ENCODE measurements at regions not wholly inside any gene's neighbourhood (a gene's known extent, or its start where the extent isn't known, plus 50 kb on each side); places are given as distances from the start of the nearest gene placed in this dataset.
"Not testable (repeated sequence)": the region's sequence is repeated elsewhere in the genome, so short reads cannot be mapped to it uniquely, and the experiment has no call there.

- no peak for DNase-seq
Observed at GRCh38 chr4:18192901-18193300, 171.3 kb upstream of the LCORL start.

- peak in 1 of 2 experiments; percentile 10 for DNase-seq
Observed at GRCh38 chr4:18185491-18185890, 163.9 kb upstream of the LCORL start.

- DNase-seq, result no peak
Observed at GRCh38 chr4:18180892-18181291, 159.3 kb upstream of the LCORL start.

GRCh38 chr4:18180122-18180521 is 158.6 kb upstream of the LCORL start:
- no peak for DNase-seq

- DNase-seq, result no peak
Observed at GRCh38 chr4:18171896-18172295, 150.3 kb upstream of the LCORL start.

- DNase-seq, result no peak
Observed at GRCh38 chr4:18167831-18168230, 146.3 kb upstream of the LCORL start.

GRCh38 chr4:18166925-18167324 is 145.4 kb upstream of the LCORL start:
- no peak for DNase-seq

GRCh38 chr4:18162453-18162852 is 140.9 kb upstream of the LCORL start:
- DNase-seq, result no peak

GRCh38 chr4:18159117-18159912 is 137.8 kb upstream of the LCORL start:
- DNase-seq, result not testable (repeated sequence)

GRCh38 chr4:18155067-18156041 is 133.8 kb upstream of the LCORL start:
- DNase-seq, result no peak

- DNase-seq, result no peak
Observed at GRCh38 chr4:18138076-18138665, 116.6 kb upstream of the LCORL start.

- DNase-seq, result no peak
Observed at GRCh38 chr4:18134111-18134510, 112.6 kb upstream of the LCORL start.

- no peak for DNase-seq
Observed at GRCh38 chr4:18130256-18130655, 108.7 kb upstream of the LCORL start.

- DNase-seq, result no peak
Observed at GRCh38 chr4:18128241-18128640, 106.7 kb upstream of the LCORL start.

- DNase-seq, result peak; percentile 42 to 61
Observed at GRCh38 chr4:18127030-18127429, 105.5 kb upstream of the LCORL start.

GRCh38 chr4:18113710-18114331 is 92.3 kb upstream of the LCORL start:
- DNase-seq, result no peak

GRCh38 chr4:18111081-18111480 is 89.5 kb upstream of the LCORL start:
- DNase-seq, result no peak

GRCh38 chr4:18110099-18110498 is 88.5 kb upstream of the LCORL start:
- no peak for DNase-seq

- no peak for DNase-seq
Observed at GRCh38 chr4:18109676-18110075, 88.1 kb upstream of the LCORL start.

- DNase-seq, result not testable (repeated sequence)
Observed at GRCh38 chr4:18107848-18108528, 86.4 kb upstream of the LCORL start.

GRCh38 chr4:18106620-18107019 is 85.1 kb upstream of the LCORL start:
- DNase-seq, result no peak

All from Kasumi-1 (cell line).